Effector memory CD4-positive, alpha-beta T cell (primary cell): ENCODE measurements at regions not wholly inside any gene's neighbourhood (a gene's known extent, or its start where the extent isn't known, plus 50 kb on each side); places are given as distances from the start of the nearest gene placed in this dataset.
"Not testable (repeated sequence)": the region's sequence is repeated elsewhere in the genome, so short reads cannot be mapped to it uniquely, and the experiment has no call there.

ENCODE experiments used
- DNase-seq, 3 donors: peaks; one replicate each; pipeline ENCODE4 v3.0.0-alpha.2; 2020
- H3K27ac ChIP-seq: 2 replicates; pipeline ENCODE4 v1.7.0; 2013; ENCODE audit warnings: mild to moderate bottlenecking, low read length, moderate library complexity; ENCODE audit not compliant: insufficient read depth, poor library complexity, severe bottlenecking
- H3K27me3 ChIP-seq: replicated peaks from 2 replicates; pipeline ENCODE4 v1.7.0; 2013; ENCODE audit warnings: mild to moderate bottlenecking, low read length; ENCODE audit not compliant: insufficient read depth, control insufficient read depth, poor library complexity, severe bottlenecking
- H3K36me3 ChIP-seq: 2 replicates; pipeline ENCODE4 v1.7.0; 2013; ENCODE audit warnings: mild to moderate bottlenecking, low read length, moderate library complexity; ENCODE audit not compliant: control insufficient read depth, insufficient read depth
- H3K4me1 ChIP-seq: 2 replicates; pipeline ENCODE4 v1.7.0; 2013; ENCODE audit warnings: low read length, mild to moderate bottlenecking; ENCODE audit not compliant: control insufficient read depth, insufficient read depth, poor library complexity, severe bottlenecking
- H3K4me3 ChIP-seq: 2 replicates; pipeline ENCODE4 v1.7.0; 2013; ENCODE audit warnings: low read length, low read depth, mild to moderate bottlenecking; ENCODE audit not compliant: insufficient read depth, poor library complexity, severe bottlenecking
- H3K9me3 ChIP-seq: 2 replicates; pipeline ENCODE4 v1.7.0; 2013; ENCODE audit warnings: mild to moderate bottlenecking, low read length, moderate library complexity; ENCODE audit not compliant: control insufficient read depth

DNA sequence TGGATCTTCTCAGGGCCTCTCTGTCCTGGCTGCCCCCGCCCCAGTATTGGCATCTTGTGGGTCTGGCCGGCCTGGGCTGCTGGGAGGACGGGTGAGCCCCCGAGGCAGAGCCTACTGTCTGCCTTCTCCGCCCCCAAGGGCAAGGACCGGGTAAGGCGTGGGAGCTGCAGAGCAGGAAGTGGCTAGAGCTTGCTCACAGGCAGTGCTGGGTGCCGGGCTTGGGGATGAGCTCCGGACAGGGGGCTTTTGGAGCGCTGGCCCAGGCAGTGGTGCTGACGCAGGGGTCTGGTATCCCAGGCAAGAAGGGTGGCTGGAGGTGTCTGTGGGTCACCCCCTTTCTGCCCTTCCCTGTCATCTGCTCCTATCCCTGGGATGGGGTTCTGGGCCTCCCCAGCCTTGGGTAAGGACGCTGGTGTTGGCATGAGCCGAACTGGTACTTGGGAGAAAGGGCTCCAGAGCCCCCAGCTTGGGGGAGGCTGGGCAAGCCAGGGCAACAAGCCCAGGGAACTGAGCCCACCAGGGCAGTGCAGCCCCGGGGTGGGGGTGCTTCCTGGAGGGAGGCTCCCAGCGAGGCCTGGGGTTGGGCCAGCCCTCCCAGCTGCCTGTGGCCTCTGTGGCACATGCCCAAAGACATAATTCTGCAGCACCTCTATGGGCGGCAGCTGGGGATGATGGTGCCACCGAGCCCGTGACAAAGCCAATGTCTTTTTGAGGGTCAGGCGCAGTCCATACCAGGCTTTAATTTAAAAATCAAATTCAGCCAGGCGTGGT, 126.3 kb downstream of the KIF26A start:
- DNase-seq = no peak
- H3K36me3 ChIP-seq = no peaks in the 10 kb centered on the region
- H3K27me3 ChIP-seq = no peaks in the 10 kb centered on the region
- no peaks in the 10 kb centered on the region for H3K4me1 ChIP-seq
- peaks cover 3% of the 10 kb centered on the region for H3K9me3 ChIP-seq
- H3K4me3 ChIP-seq = no peak overlapping the region
- no peak overlapping the region for H3K27ac ChIP-seq

DNA sequence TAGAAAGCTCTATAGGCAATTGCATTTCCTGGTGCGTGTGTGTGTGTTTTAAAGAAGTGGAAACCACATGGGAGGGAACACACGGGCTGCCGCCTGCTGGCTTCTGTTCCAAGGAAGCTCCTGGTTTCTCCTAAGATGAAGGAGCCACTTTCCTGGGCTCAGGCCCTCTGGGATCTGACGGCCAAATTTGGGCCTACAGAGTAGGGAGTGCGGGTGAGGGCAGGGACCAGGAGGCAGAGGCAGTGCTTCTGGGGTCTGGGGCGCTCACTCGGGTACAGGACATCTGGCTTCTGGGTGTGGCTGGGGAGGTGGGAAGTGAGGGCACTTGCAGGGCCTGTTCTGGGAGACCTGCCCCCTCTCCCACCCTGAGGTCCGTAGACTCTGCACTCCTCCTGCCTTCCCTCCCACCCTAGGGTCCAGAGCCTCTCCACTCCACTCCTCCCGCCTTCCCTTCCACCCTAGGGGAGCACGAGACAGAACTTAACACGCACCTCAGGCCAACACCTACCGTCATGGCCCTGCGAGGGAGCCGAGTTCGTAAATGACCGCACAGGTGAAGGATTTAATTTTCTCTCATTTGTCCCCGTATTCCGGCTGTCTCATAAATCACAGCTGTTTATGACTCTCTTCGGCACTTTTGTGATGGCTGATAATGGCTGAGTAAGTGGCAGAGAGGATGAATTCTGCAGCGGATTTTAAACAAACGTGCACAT, 127.7 kb downstream of the KIF26A start:
- H3K27ac ChIP-seq = no peak overlapping the region
- H3K27me3 ChIP-seq = no peaks in the 10 kb centered on the region
- H3K4me1 ChIP-seq = no peaks in the 10 kb centered on the region
- no peak for DNase-seq
- H3K9me3 ChIP-seq = peaks cover 3% of the 10 kb centered on the region
- H3K4me3 ChIP-seq = no peak overlapping the region
- no peaks in the 10 kb centered on the region for H3K36me3 ChIP-seq

DNA sequence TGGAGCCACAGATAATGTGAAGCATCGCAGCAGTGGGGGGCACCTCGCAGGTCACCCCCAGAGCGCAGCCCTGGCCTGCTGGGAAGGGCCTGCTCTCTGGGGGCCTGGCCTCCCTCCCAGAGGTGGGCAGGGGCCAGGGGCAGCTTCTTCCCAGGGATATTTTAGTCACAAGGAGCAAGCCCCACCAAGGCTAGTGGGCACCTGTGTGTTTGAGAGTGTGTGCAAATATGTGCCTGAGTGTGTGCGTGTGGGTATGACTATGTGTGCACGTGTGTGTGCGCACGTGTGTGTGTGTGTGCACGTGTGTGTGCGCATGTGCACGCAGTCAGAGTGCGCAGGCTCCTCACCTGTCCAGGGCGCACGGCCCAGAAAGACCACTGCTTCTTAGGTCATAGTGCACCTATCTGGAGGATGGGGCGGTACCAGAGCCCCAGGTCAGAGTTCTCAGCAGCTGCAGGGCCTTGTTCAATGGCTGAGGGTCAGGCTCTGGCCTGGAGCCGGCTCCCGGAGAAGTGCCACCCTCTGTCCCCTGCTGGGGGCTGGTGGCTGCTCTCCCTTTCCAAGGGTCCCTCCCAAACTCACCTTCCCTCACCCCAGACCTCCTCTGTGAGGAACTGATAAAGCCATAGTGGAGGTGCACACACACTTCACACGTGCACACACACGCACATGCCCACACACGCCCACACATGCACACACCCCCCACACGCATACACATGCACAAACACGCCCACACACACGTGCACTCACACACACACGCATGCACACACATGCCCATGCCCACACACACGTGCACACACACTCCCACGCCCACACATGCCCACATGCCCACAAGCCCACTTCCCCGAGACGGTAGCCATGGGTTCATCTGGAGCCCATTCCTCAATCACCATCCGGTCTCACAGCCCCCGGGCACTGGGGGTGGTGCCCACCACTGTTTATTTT, 128.5 kb downstream of the KIF26A start:
- DNase-seq = no peak
- Histone ChIP-seq H3K4me3 (no peak overlapping the region), H3K36me3 (no peaks in the 10 kb centered on the region), H3K4me1 (no peaks in the 10 kb centered on the region), H3K27ac (no peak overlapping the region), H3K27me3 (no peaks in the 10 kb centered on the region), H3K9me3 (no peaks in the 10 kb centered on the region)

DNA sequence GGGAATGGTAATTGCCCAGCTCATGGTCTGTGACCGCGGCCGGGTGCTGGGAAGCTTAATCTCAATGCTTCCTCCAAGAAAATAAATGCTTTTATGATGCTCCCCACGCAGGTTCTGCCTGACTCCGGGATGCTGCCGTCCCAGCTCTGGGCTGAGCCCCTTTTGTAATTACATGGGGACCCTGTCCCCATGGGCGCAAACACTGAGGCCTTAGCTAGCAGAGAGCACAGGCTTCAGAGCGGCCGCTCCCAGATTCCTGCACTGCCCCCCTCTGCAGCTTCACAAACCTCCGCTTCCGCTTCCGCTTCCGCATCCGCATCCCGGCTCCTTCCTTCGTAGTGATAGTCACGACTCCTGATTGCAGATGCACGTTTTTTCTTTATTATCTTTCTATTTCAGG, 129.5 kb downstream of the KIF26A start:
- Histone ChIP-seq H3K27ac (no peak overlapping the region), H3K4me1 (no peaks in the 10 kb centered on the region), H3K36me3 (no peaks in the 10 kb centered on the region), H3K27me3 (no peaks in the 10 kb centered on the region), H3K9me3 (no peaks in the 10 kb centered on the region), H3K4me3 (no peak overlapping the region)
- DNase-seq = no peak

DNA sequence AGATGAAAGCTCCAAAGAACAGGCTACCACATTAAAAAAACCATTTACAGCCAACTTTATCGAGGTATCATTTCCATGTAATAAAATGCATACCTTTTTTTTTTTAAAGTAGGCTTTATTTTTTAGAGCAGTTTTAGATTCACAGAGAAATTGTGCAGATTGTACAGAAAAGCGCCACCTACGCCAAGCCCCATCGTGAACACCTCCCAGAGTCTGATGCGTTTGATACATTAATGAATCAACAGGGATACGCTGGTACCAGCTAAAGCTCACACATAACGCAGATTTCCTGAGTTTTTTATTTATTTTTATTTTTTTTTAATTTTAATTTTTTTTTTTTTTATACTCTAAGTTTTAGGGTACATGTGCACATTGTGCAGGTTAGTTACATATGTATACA, 129.9 kb downstream of the KIF26A start:
- Histone ChIP-seq H3K36me3 (no peaks in the 10 kb centered on the region), H3K9me3 (no peaks in the 10 kb centered on the region), H3K4me1 (no peaks in the 10 kb centered on the region), H3K4me3 (no peak overlapping the region), H3K27ac (no peak overlapping the region), H3K27me3 (no peaks in the 10 kb centered on the region)
- DNase-seq = no peak

DNA sequence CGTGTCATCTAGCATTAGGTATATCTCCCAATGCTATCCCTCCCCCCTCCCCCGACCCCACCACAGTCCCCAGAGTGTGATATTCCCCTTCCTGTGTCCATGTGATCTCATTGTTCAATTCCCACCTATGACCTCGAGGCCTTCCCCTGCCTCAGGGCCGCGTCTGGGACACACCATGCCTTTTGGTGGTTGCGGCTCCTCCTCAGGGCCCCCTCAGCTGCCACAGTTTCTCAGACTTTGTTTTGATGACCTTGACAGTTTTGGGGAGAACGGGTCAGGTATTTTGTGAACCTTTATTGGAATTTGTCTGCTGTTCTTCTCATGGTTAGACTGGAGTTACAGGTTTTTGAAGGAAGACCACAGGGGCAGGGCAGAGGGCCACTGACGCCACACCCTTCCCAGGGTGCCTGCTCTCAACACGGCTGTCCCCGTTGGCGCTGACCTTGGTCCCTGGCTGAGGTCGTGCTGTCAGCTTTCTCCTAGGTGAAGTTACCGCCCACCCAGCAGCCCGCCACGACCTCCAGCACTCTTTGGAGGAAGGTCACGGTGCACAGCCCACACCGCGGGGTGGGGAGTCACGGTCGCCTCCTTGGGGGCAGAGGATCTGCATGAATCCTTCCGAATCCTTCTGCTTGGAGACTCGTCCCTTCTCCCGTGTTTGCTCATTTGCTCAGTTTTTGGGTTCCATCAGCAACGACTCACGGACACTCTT, 130.5 kb downstream of the KIF26A start:
- no peaks in the 10 kb centered on the region for H3K4me1 ChIP-seq
- H3K27ac ChIP-seq = no peak overlapping the region
- no peaks in the 10 kb centered on the region for H3K9me3 ChIP-seq
- DNase-seq = no peak
- no peak overlapping the region for H3K4me3 ChIP-seq
- H3K27me3 ChIP-seq = no peaks in the 10 kb centered on the region
- no peaks in the 10 kb centered on the region for H3K36me3 ChIP-seq

DNA sequence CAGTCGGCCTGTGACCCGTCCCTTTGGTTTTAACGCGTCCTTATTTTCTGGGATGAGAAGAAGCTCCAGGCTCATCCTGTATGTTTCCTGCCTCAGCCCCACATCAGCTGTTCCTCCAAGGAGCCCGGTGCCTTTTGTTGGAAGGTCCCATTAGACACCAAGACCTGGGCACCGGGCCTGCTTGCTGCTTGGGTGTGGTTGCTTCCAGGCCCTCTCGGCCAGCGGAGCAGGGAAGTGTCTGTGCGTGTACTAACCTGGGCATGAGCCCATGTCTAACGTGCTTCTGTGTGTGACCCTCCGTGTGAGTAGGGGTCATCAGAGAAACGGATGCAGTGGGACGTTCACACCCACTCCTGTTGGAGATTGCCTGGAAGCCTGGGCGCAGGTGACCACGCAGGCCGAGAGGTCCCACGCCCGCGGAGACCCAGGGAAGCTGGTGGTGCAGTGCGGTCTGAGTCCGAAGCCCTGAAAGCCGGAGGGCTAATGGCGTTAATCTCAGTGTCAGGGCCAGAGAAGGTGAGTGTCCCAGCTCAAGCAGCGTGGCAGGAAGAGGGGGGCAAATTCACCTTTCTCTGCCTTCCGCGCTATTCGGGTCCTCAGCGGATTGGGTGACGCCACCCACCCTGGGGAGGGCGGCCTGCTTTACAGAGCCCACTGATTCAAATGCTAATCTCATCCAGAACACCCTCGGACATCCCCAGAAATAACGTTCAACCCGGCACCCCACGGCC, 131.3 kb downstream of the KIF26A start:
- not testable (repeated sequence) for DNase-seq, H3K4me3 ChIP-seq, H3K27me3 ChIP-seq, H3K27ac ChIP-seq, H3K4me1 ChIP-seq, H3K36me3 ChIP-seq, H3K9me3 ChIP-seq

DNA sequence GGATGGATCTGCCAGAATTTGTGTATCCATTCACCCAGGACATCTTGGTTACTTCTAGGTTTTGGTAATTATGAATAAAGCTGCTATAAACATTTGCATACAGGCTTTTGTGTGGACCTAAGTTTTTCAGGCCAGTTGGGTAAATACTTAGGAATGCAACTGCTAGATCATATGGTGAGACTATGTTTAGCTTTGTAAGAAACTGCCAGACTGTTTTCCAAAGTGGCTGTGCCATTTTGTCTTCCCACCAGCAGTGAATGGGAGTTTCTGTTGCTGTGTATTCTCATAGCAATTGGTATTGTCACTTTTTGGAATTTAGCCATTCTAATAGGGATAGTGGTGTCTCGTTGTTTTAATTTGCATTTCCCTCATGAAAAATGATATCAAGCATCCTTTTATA, 133.0 kb downstream of the KIF26A start:
- Histone ChIP-seq H3K27ac (no peak overlapping the region), H3K27me3 (no peaks in the 10 kb centered on the region), H3K4me1 (no peaks in the 10 kb centered on the region), H3K36me3 (no peaks in the 10 kb centered on the region), H3K9me3 (no peaks in the 10 kb centered on the region), H3K4me3 (no peak overlapping the region)
- DNase-seq = no peak

DNA sequence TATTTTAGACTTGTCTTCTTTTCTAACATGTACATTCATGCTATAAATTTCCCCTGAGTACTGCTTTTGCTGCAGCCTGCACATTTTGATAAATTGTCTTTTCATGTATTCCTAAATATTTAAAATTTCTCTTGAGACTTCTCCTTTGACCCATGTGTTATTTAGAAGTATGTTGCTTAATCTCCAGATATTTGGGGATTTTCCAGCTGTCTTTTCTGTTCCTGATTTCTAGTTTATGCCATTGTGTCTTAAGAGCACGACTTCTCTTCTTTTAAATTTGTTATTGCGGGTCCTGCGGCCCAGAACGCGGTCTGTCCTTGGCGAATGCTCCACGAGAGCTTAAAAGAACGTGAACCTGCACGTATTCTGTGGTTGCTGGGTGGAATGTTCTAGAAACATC, 136.4 kb downstream of the KIF26A start:
- no peaks in the 10 kb centered on the region for H3K27me3 ChIP-seq
- no peak overlapping the region for H3K27ac ChIP-seq
- no peaks in the 10 kb centered on the region for H3K4me1 ChIP-seq
- no peaks in the 10 kb centered on the region for H3K36me3 ChIP-seq
- DNase-seq = no peak
- no peak overlapping the region for H3K4me3 ChIP-seq
- H3K9me3 ChIP-seq = no peaks in the 10 kb centered on the region
